IMR-90 (cell line): ENCODE measurements at regions not wholly inside any gene's neighbourhood (a gene's known extent, or its start where the extent isn't known, plus 50 kb on each side); places are given as distances from the start of the nearest gene placed in this dataset.

ENCODE experiments used
- FOS ChIP-seq: fragments of 150-350 bp; IDR thresholded peaks from 2 replicates; pipeline ENCODE4 v1.6.1; 2016; ENCODE audit warnings: low read depth, low read length
- MAFK ChIP-seq: IDR thresholded peaks from 2 replicates; pipeline ENCODE4 v1.6.1; 2012; ENCODE audit warnings: low read depth, low read length, improper control_type of control experiment
- MAZ ChIP-seq: IDR thresholded peaks from 2 replicates; pipeline ENCODE4 v1.6.1; 2012; ENCODE audit warnings: low read depth, mild to moderate bottlenecking, low read length, improper control_type of control experiment, moderate library complexity, borderline replicate concordance
- MXI1 ChIP-seq: IDR thresholded peaks from 2 replicates; pipeline ENCODE4 v1.6.1; 2012; ENCODE audit warnings: low read depth, mild to moderate bottlenecking, low read length, moderate library complexity, borderline replicate concordance
- POLR2A ChIP-seq: IDR thresholded peaks from 2 replicates; pipeline ENCODE4 v1.6.1; 2012; ENCODE audit warnings: mild to moderate bottlenecking, low read depth, low read length
- RAD21 ChIP-seq: IDR thresholded peaks from 2 replicates; pipeline ENCODE4 v1.6.1; 2012; ENCODE audit warnings: low read length, improper control_type of control experiment
- RCOR1 ChIP-seq: IDR thresholded peaks from 2 replicates; pipeline ENCODE4 v1.6.1; 2012; ENCODE audit warnings: mild to moderate bottlenecking, low read length, improper control_type of control experiment; ENCODE audit not compliant: insufficient replicate concordance
- RFX5 ChIP-seq: IDR thresholded peaks from 2 replicates; pipeline ENCODE4 v1.8.0; 2012; ENCODE audit warnings: low read depth, mild to moderate bottlenecking, low read length, moderate library complexity
- SMC3 ChIP-seq: fragments of 150-350 bp; IDR thresholded peaks from 2 replicates; pipeline ENCODE4 v1.6.1; 2016; ENCODE audit warnings: low read depth, mild to moderate bottlenecking, antibody characterized with exemption, low read length, moderate library complexity
- TF ChIP-seq, protein P1 (sequence below): conservative IDR thresholded peaks from 2 replicates; pipeline ENCODE4 v1.5.1; 2012; ENCODE audit warnings: mild to moderate bottlenecking, low read depth, low read length, improper control_type of control experiment
- TF ChIP-seq, protein P2 (sequence below): fragments of 150-350 bp; IDR thresholded peaks from 2 replicates; pipeline ENCODE4 v1.6.1; 2017; ENCODE audit warnings: mild to moderate bottlenecking, antibody characterized with exemption, low read length, low read depth

- TF ChIP-seq, protein P1, sequence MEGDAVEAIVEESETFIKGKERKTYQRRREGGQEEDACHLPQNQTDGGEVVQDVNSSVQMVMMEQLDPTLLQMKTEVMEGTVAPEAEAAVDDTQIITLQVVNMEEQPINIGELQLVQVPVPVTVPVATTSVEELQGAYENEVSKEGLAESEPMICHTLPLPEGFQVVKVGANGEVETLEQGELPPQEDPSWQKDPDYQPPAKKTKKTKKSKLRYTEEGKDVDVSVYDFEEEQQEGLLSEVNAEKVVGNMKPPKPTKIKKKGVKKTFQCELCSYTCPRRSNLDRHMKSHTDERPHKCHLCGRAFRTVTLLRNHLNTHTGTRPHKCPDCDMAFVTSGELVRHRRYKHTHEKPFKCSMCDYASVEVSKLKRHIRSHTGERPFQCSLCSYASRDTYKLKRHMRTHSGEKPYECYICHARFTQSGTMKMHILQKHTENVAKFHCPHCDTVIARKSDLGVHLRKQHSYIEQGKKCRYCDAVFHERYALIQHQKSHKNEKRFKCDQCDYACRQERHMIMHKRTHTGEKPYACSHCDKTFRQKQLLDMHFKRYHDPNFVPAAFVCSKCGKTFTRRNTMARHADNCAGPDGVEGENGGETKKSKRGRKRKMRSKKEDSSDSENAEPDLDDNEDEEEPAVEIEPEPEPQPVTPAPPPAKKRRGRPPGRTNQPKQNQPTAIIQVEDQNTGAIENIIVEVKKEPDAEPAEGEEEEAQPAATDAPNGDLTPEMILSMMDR: no peak
- TF ChIP-seq POLR2A (no peak), MAFK (no peak), MXI1 (no peak), FOS (no peak), RCOR1 (no peak), SMC3 (no peak), RAD21 (no peak), RFX5 (no peak), MAZ (no peak)
- TF ChIP-seq, protein P2, sequence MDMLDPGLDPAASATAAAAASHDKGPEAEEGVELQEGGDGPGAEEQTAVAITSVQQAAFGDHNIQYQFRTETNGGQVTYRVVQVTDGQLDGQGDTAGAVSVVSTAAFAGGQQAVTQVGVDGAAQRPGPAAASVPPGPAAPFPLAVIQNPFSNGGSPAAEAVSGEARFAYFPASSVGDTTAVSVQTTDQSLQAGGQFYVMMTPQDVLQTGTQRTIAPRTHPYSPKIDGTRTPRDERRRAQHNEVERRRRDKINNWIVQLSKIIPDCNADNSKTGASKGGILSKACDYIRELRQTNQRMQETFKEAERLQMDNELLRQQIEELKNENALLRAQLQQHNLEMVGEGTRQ: no peak
Measured at GRCh38 chr5:29307478-29307877, 1886.0 kb upstream of the CDH6 start.
